ENCODE measurements at regions not wholly inside any gene's neighbourhood (a gene's known extent, or its start where the extent isn't known, plus 50 kb on each side); places are given as distances from the start of the nearest gene placed in this dataset.

- no peaks in the 10 kb centered on the region for H3K36me3 ChIP-seq (ENCODE audit: insufficient read depth)
- H3K4me1 ChIP-seq (ENCODE audit: insufficient read depth) = no peaks in the 10 kb centered on the region
- H3K4me3 ChIP-seq (ENCODE audit: low read depth, low read length) = no peak overlapping the region
- no peak overlapping the region for H3K27ac ChIP-seq (ENCODE audit: low read depth)
- no peak for DNase-seq (ENCODE audit: extremely low spot score)
- 45% methylated on average over 4 of the region's 4 CpGs for WGBS
These were observed 140.0 kb upstream of the DPP6 start for GRCh38 chr7:153912211-153912610.

GRCh38 chr7:153920126-153920525 is 132.1 kb upstream of the DPP6 start:
- no peak overlapping the region for H3K4me3 ChIP-seq (ENCODE audit: low read depth, low read length)
- 76% methylated on average over 5 of the region's 5 CpGs for WGBS
- no peaks in the 10 kb centered on the region for H3K4me1 ChIP-seq (ENCODE audit: insufficient read depth)
- DNase-seq (ENCODE audit: extremely low spot score) = no peak
- no peak overlapping the region for H3K27ac ChIP-seq (ENCODE audit: low read depth)
- no peaks in the 10 kb centered on the region for H3K36me3 ChIP-seq (ENCODE audit: insufficient read depth)

- Histone ChIP-seq H3K4me1 (ENCODE audit: insufficient read depth) (no peaks in the 10 kb centered on the region), H3K4me3 (ENCODE audit: low read depth, low read length) (no peak overlapping the region), H3K27ac (ENCODE audit: low read depth) (no peak overlapping the region), H3K36me3 (ENCODE audit: insufficient read depth) (no peaks in the 10 kb centered on the region)
- no peak for DNase-seq (ENCODE audit: extremely low spot score)
- WGBS = 69% methylated on average over 5 of the region's 5 CpGs
These were observed 131.3 kb upstream of the DPP6 start for GRCh38 chr7:153920897-153921296.

- H3K4me1 ChIP-seq (ENCODE audit: insufficient read depth) = no peaks in the 10 kb centered on the region
- no peaks in the 10 kb centered on the region for H3K36me3 ChIP-seq (ENCODE audit: insufficient read depth)
- DNase-seq (ENCODE audit: extremely low spot score) = no peak
- H3K27ac ChIP-seq (ENCODE audit: low read depth) = no peak overlapping the region
- WGBS = 80% methylated on average over 3 of the region's 3 CpGs
- H3K4me3 ChIP-seq (ENCODE audit: low read depth, low read length) = no peak overlapping the region
These were observed 130.8 kb upstream of the DPP6 start for GRCh38 chr7:153921408-153921807.

- no peak overlapping the region for H3K27ac ChIP-seq (ENCODE audit: low read depth)
- no peaks in the 10 kb centered on the region for H3K4me1 ChIP-seq (ENCODE audit: insufficient read depth)
- no peak for DNase-seq (ENCODE audit: extremely low spot score)
- H3K36me3 ChIP-seq (ENCODE audit: insufficient read depth) = no peaks in the 10 kb centered on the region
- WGBS = 82% methylated on average over 2 of the region's 2 CpGs
- H3K4me3 ChIP-seq (ENCODE audit: low read depth, low read length) = no peak overlapping the region
These were observed 121.5 kb upstream of the DPP6 start for GRCh38 chr7:153930696-153931095.

- no peak for DNase-seq (ENCODE audit: extremely low spot score)
- Histone ChIP-seq H3K36me3 (ENCODE audit: insufficient read depth) (no peaks in the 10 kb centered on the region), H3K4me3 (ENCODE audit: low read depth, low read length) (no peak overlapping the region), H3K4me1 (ENCODE audit: insufficient read depth) (no peaks in the 10 kb centered on the region), H3K27ac (ENCODE audit: low read depth) (no peak overlapping the region)
- 74% methylated on average over 5 of the region's 5 CpGs for WGBS
These were observed 118.2 kb upstream of the DPP6 start for GRCh38 chr7:153934048-153934447.

GRCh38 chr7:153934629-153935028 is 117.6 kb upstream of the DPP6 start:
- WGBS = 62% methylated on average over 10 of the region's 10 CpGs
- no peak for DNase-seq (ENCODE audit: extremely low spot score)

GRCh38 chr7:153935095-153935494 is 117.1 kb upstream of the DPP6 start:
- DNase-seq (ENCODE audit: extremely low spot score) = no peak
- WGBS = 66% methylated on average over 13 of the region's 13 CpGs
- Histone ChIP-seq H3K4me1 (ENCODE audit: insufficient read depth) (no peaks in the 10 kb centered on the region), H3K36me3 (ENCODE audit: insufficient read depth) (no peaks in the 10 kb centered on the region), H3K27ac (ENCODE audit: low read depth) (no peak overlapping the region), H3K4me3 (ENCODE audit: low read depth, low read length) (no peak overlapping the region)

More at GRCh38 chr7:153934629-153935028, 117.6 kb upstream of the DPP6 start:
- H3K36me3 ChIP-seq (ENCODE audit: insufficient read depth) = no peaks in the 10 kb centered on the region
- H3K4me1 ChIP-seq (ENCODE audit: insufficient read depth) = no peaks in the 10 kb centered on the region
- no peak overlapping the region for H3K4me3 ChIP-seq (ENCODE audit: low read depth, low read length)
- no peak overlapping the region for H3K27ac ChIP-seq (ENCODE audit: low read depth)

- H3K4me1 ChIP-seq (ENCODE audit: insufficient read depth) = no peaks in the 10 kb centered on the region
- WGBS = 87% methylated on average over 8 of the region's 8 CpGs
- H3K4me3 ChIP-seq (ENCODE audit: low read depth, low read length) = no peak overlapping the region
- H3K27ac ChIP-seq (ENCODE audit: low read depth) = no peak overlapping the region
- H3K36me3 ChIP-seq (ENCODE audit: insufficient read depth) = no peaks in the 10 kb centered on the region
- no peak for DNase-seq (ENCODE audit: extremely low spot score)
These were observed 113.7 kb upstream of the DPP6 start for GRCh38 chr7:153938451-153938850.

GRCh38 chr7:153939177-153939576 is 113.0 kb upstream of the DPP6 start:
- WGBS = 37% methylated on average over 5 of the region's 5 CpGs
- Histone ChIP-seq H3K27ac (ENCODE audit: low read depth) (no peak overlapping the region), H3K36me3 (ENCODE audit: insufficient read depth) (no peaks in the 10 kb centered on the region), H3K4me3 (ENCODE audit: low read depth, low read length) (no peak overlapping the region), H3K4me1 (ENCODE audit: insufficient read depth) (no peaks in the 10 kb centered on the region)
- DNase-seq (ENCODE audit: extremely low spot score) = no peak

GRCh38 chr7:153939654-153940053 is 112.5 kb upstream of the DPP6 start:
- no peak for DNase-seq (ENCODE audit: extremely low spot score)
- WGBS = 49% methylated on average over 3 of the region's 3 CpGs
- Histone ChIP-seq H3K4me3 (ENCODE audit: low read depth, low read length) (no peak overlapping the region), H3K36me3 (ENCODE audit: insufficient read depth) (no peaks in the 10 kb centered on the region), H3K4me1 (ENCODE audit: insufficient read depth) (no peaks in the 10 kb centered on the region), H3K27ac (ENCODE audit: low read depth) (no peak overlapping the region)

GRCh38 chr7:153941061-153941460 is 111.1 kb upstream of the DPP6 start:
- Histone ChIP-seq H3K4me1 (ENCODE audit: insufficient read depth) (no peaks in the 10 kb centered on the region), H3K4me3 (ENCODE audit: low read depth, low read length) (no peak overlapping the region), H3K36me3 (ENCODE audit: insufficient read depth) (no peaks in the 10 kb centered on the region), H3K27ac (ENCODE audit: low read depth) (no peak overlapping the region)
- 65% methylated on average over 5 of the region's 5 CpGs for WGBS
- DNase-seq (ENCODE audit: extremely low spot score) = no peak

GRCh38 chr7:153942036-153942435 is 110.2 kb upstream of the DPP6 start:
- DNase-seq (ENCODE audit: extremely low spot score) = no peak
- 83% methylated on average over 7 of the region's 7 CpGs for WGBS
- no peaks in the 10 kb centered on the region for H3K36me3 ChIP-seq (ENCODE audit: insufficient read depth)
- H3K4me1 ChIP-seq (ENCODE audit: insufficient read depth) = no peaks in the 10 kb centered on the region
- no peak overlapping the region for H3K27ac ChIP-seq (ENCODE audit: low read depth)
- no peak overlapping the region for H3K4me3 ChIP-seq (ENCODE audit: low read depth, low read length)

- 9% methylated on average over 4 of the region's 4 CpGs for whole genome bisulfite sequencing
- no peak for DNase-seq (ENCODE audit: extremely low spot score)
- no peak overlapping the region for H3K27ac ChIP-seq (ENCODE audit: low read depth)
These were observed 108.7 kb upstream of the DPP6 start for GRCh38 chr7:153943457-153943856.

GRCh38 chr7:153943861-153944260 is 108.3 kb upstream of the DPP6 start:
- 40% methylated on average over 12 of the region's 12 CpGs for WGBS
- no peak overlapping the region for H3K27ac ChIP-seq (ENCODE audit: low read depth)

More at GRCh38 chr7:153943457-153943856, 108.7 kb upstream of the DPP6 start:
- Histone ChIP-seq H3K36me3 (ENCODE audit: insufficient read depth) (no peaks in the 10 kb centered on the region), H3K4me1 (ENCODE audit: insufficient read depth) (no peaks in the 10 kb centered on the region), H3K4me3 (ENCODE audit: low read depth, low read length) (no peak overlapping the region)

More at GRCh38 chr7:153943861-153944260, 108.3 kb upstream of the DPP6 start:
- H3K4me1 ChIP-seq (ENCODE audit: insufficient read depth) = no peaks in the 10 kb centered on the region
- DNase-seq (ENCODE audit: extremely low spot score) = no peak
- no peak overlapping the region for H3K4me3 ChIP-seq (ENCODE audit: low read depth, low read length)
- H3K36me3 ChIP-seq (ENCODE audit: insufficient read depth) = no peaks in the 10 kb centered on the region

Data from urinary bladder (tissue), 3 donors.